Adrenal gland (tissue), 5 donors: ENCODE measurements at regions not wholly inside any gene's neighbourhood (a gene's known extent, or its start where the extent isn't known, plus 50 kb on each side); places are given as distances from the start of the nearest gene placed in this dataset.

ENCODE experiments used
- CTCF ChIP-seq, 6 experiments: fragments of 450-650 bp in 4 of 6; fragments of 200-600 bp in 2 of 6; sonication (generic) in 1 of 6; IDR thresholded peaks; 1 replicate in 5 of 6; 2 replicates in 1 of 6; pipeline versions ENCODE4 v1.5.1 to v1.8.0; 2016 to 2021; ENCODE audit warnings: antibody characterized with exemption in 6 of 6, mild to moderate bottlenecking in 2 of 6, moderate library complexity in 1 of 6
- POLR2A ChIP-seq, 2 donors: fragments of 450-650 bp; IDR thresholded peaks; one replicate each; pipeline ENCODE4 v1.6.1; 2017; ENCODE audit warnings: antibody characterized with exemption in 2 of 2, mild to moderate bottlenecking in 2 of 2, moderate library complexity in 1 of 2
- donor health status: DM: no; HTN: no; CAD: no.

- no peak for TF ChIP-seq CTCF (IDR thresholded peaks at IDR 0.05)
- TF ChIP-seq POLR2A (IDR thresholded peaks at IDR 0.05), result no peak
Observed at GRCh38 chr5:143664623-143665022, 147.3 kb upstream of the HMHB1 start.
